HCT116 (cell line): ENCODE measurements at regions not wholly inside any gene's neighbourhood (a gene's known extent, or its start where the extent isn't known, plus 50 kb on each side); places are given as distances from the start of the nearest gene placed in this dataset.

Experiments
- ATAC-seq: fragments of 200-7000 bp; cut with Tn5 transposase; 2 replicates; pipeline ENCODE4 v1.9.1; 2020; ENCODE audit warnings: mild to moderate bottlenecking, moderate library complexity
- BruUV-seq: library from RNA; stranded (reverse); fragments of 400-500 nt; replicated peaks from 2 replicates; lab custom pipeline; 2021; lab: Mats Ljungman, UMichigan
- CTCF ChIA-PET: fragments of 300-600 bp; sonication (Branson Sonifier 250); formaldehyde crosslinking; loops from one replicate; lab custom pipeline; 2021; ENCODE audit warnings: antibody characterized with exemption; lab: Charles Lee
- POLR2A ChIA-PET: fragments of 300-600, 350-600 bp; sonication (Branson Sonifier 250); formaldehyde crosslinking; loops from one replicate; lab custom pipeline; 2021; ENCODE audit warnings: antibody characterized with exemption; lab: Charles Lee
- RAD21 ChIA-PET, 2 experiments: fragments of 300-600 bp; sonication (Branson Sonifier 250); formaldehyde crosslinking; loops; one replicate each; lab custom pipeline; 2023; ENCODE audit warnings: low total read pairs in 2 of 2; ENCODE audit not compliant: uncharacterized antibody in 2 of 2, unreplicated experiment in 2 of 2, low non-redundant PET in 1 of 2; lab: Charles Lee
- DNase-seq: peaks from one replicate; pipeline ENCODE4 v3.0.0-alpha.2; 2010; ENCODE audit warnings: low read depth, low spot score
- H2AFZ ChIP-seq: fragments of 200-600 bp; shearing (Covaris generic), sonication (generic); 2 replicates; pipeline ENCODE4 v1.6.1; 2017; ENCODE audit warnings: low read depth, mixed run types, mixed read lengths, antibody characterized with exemption, low read length; ENCODE audit not compliant: poor library complexity, severe bottlenecking
- H3K27ac ChIP-seq: 2 replicates; pipeline ENCODE4 v1.5.1; 2012; ENCODE audit warnings: low read depth, low read length
- H3K27me3 ChIP-seq: fragments of 200-600 bp; sonication (generic); 2 replicates; pipeline ENCODE4 v1.6.1; 2016; ENCODE audit warnings: mixed run types, low read length, mixed read lengths; ENCODE audit not compliant: insufficient read depth
- H3K36me3 ChIP-seq, 2 experiments: fragments of 200-500 bp in 1 of 2; fragments of 200-600 bp in 1 of 2; sonication (Bioruptor generic) in 1 of 2; sonication (generic) in 1 of 2; 2 replicates each; pipeline versions ENCODE4 v1.5.1 to v1.6.1; 2014 to 2016; ENCODE audit warnings: low read length in 2 of 2, inconsistent platforms in 1 of 2, mixed read lengths in 1 of 2, mixed run types in 1 of 2; ENCODE audit not compliant: insufficient read depth in 2 of 2, control insufficient read depth in 1 of 2
- H3K4me1 ChIP-seq, 2 experiments: fragments of 200-600 bp in 1 of 2; sonication (generic) in 1 of 2; 2 replicates each; pipeline versions ENCODE4 v1.5.1 to v1.6.1; 2012 to 2017; ENCODE audit warnings: low read length in 2 of 2, inconsistent platforms in 1 of 2, mild to moderate bottlenecking in 1 of 2, mixed read lengths in 1 of 2, mixed run types in 1 of 2, moderate library complexity in 1 of 2; ENCODE audit not compliant: insufficient read depth in 2 of 2, control insufficient read depth in 1 of 2
- H3K4me2 ChIP-seq: fragments of 200-600 bp; sonication (generic); 2 replicates; pipeline ENCODE4 v1.6.1; 2017; ENCODE audit warnings: mixed run types, low read length, mixed read lengths
- H3K4me3 ChIP-seq, 2 experiments: fragments of 200-600 bp in 1 of 2; sonication (generic) in 1 of 2; replicated peaks in 1 of 2; 2 replicates each; pipeline ENCODE4 v1.5.1; 2011 to 2016; ENCODE audit warnings: low read length in 2 of 2, control low read depth in 1 of 2, low read depth in 1 of 2, mild to moderate bottlenecking in 1 of 2, mixed read lengths in 1 of 2, mixed run types in 1 of 2
- H3K79me2 ChIP-seq: fragments of 200-600 bp; sonication (generic); 2 replicates; pipeline ENCODE4 v1.6.1; 2017; ENCODE audit warnings: mild to moderate bottlenecking, mixed run types, low read length, moderate library complexity, mixed read lengths; ENCODE audit not compliant: insufficient read depth
- H3K9ac ChIP-seq: fragments of 200-600 bp; sonication (generic); 2 replicates; pipeline ENCODE4 v1.6.1; 2016; ENCODE audit warnings: low read length, mixed read lengths
- H3K9me2 ChIP-seq: fragments of 200-600 bp; sonication (generic), shearing (Covaris generic); 2 replicates; pipeline ENCODE4 v1.6.1; 2017; ENCODE audit warnings: mixed run types, mild to moderate bottlenecking, moderate library complexity; ENCODE audit not compliant: insufficient read depth
- H3K9me3 ChIP-seq, 2 experiments: fragments of 200-500 bp in 1 of 2; fragments of 200-600 bp in 1 of 2; sonication (Bioruptor generic) in 1 of 2; sonication (generic) in 1 of 2; 2 replicates each; pipeline ENCODE4 v1.6.1; 2014 to 2017; ENCODE audit warnings: low read length in 2 of 2, mixed read lengths in 2 of 2, inconsistent platforms in 1 of 2, low read depth in 1 of 2, mild to moderate bottlenecking in 1 of 2, mixed run types in 1 of 2, moderate library complexity in 1 of 2; ENCODE audit not compliant: control insufficient read depth in 1 of 2, insufficient read depth in 1 of 2
- H4K20me1 ChIP-seq: fragments of 200-600 bp; sonication (generic), shearing (Covaris generic); 2 replicates; pipeline ENCODE4 v1.6.1; 2017; ENCODE audit warnings: mixed run types, mild to moderate bottlenecking, moderate library complexity; ENCODE audit not compliant: insufficient read depth
- ATF3 ChIP-seq: IDR thresholded peaks from 2 replicates; pipeline ENCODE4 v1.6.1; 2012
- CEBPB ChIP-seq: IDR thresholded peaks from 2 replicates; pipeline ENCODE4 v1.6.1; 2012; ENCODE audit warnings: low read depth
- EGR1 ChIP-seq: IDR thresholded peaks from 2 replicates; pipeline ENCODE4 v1.6.1; 2012; ENCODE audit warnings: low read depth
- FOSL1 ChIP-seq: IDR thresholded peaks from 2 replicates; pipeline ENCODE4 v1.6.1; 2012; ENCODE audit warnings: low read depth
- JUND ChIP-seq: IDR thresholded peaks from 2 replicates; pipeline ENCODE4 v1.6.1; 2012
- POLR2AphosphoS5 ChIP-seq: IDR thresholded peaks from 2 replicates; pipeline ENCODE4 v1.6.1; 2011; ENCODE audit warnings: mild to moderate bottlenecking, low read depth, low read length, moderate library complexity
- RAD21 ChIP-seq: IDR thresholded peaks from 2 replicates; pipeline ENCODE4 v1.6.1; 2012; ENCODE audit warnings: low read depth, mild to moderate bottlenecking
- REST ChIP-seq: IDR thresholded peaks from 2 replicates; pipeline ENCODE4 v1.6.1; 2012; ENCODE audit warnings: low read depth
- SIN3A ChIP-seq: IDR thresholded peaks from 2 replicates; pipeline ENCODE4 v1.6.1; 2012; ENCODE audit warnings: low read depth
- TCF7L2 ChIP-seq: IDR thresholded peaks from 2 replicates; pipeline ENCODE4 v1.7.0; 2011; ENCODE audit warnings: borderline replicate concordance, inconsistent platforms; ENCODE audit not compliant: insufficient read depth, insufficient read length; ENCODE audit errors: extremely low read depth
- YY1 ChIP-seq: IDR thresholded peaks from 2 replicates; pipeline ENCODE4 v1.6.1; 2011; ENCODE audit warnings: low read length, low read depth, moderate library complexity, mild to moderate bottlenecking; ENCODE audit not compliant: insufficient replicate concordance; ENCODE audit errors: extremely low read depth
- ZFX ChIP-seq: fragments of 450-650 bp; IDR thresholded peaks from 2 replicates; pipeline ENCODE4 v1.6.1; 2017
- ZNF274 ChIP-seq: fragments of 200-500 bp; sonication (Bioruptor generic); IDR thresholded peaks from 2 replicates; pipeline ENCODE4 v1.6.1; 2014; ENCODE audit warnings: mild to moderate bottlenecking, low read depth, low read length, inconsistent platforms
- intact Hi-C: fragments of 100-400 bp; cut with micrococcal nuclease; formaldehyde crosslinking; loops from 2 replicates; pipeline ENCODE4 v1.10.0; 2022

GRCh38 chr2:52611759-52612158 is 1155.8 kb upstream of the CHAC2 start:
- CTCF ChIA-PET: no interaction called here
- POLR2A ChIA-PET: no interaction called here
- BruUV-seq: no TSS peak
- no peak for TF ChIP-seq TCF7L2
- no peak for TF ChIP-seq REST
- TF ChIP-seq SIN3A: no peak
- TF ChIP-seq ZNF274: no peak
- TF ChIP-seq EGR1: no peak
- TF ChIP-seq ZFX: no peak
- TF ChIP-seq FOSL1: no peak
- no peak for TF ChIP-seq RAD21
- TF ChIP-seq ATF3: no peak
- no peak for TF ChIP-seq JUND
- no peak for TF ChIP-seq CEBPB
- no peak for TF ChIP-seq YY1
- no peak for TF ChIP-seq POLR2AphosphoS5
- TF ChIP-seq, all 23 proteins: peak for 0
- no peak overlapping the region for H3K27ac ChIP-seq
- intact Hi-C loops: no loop called here
- H3K9ac ChIP-seq: no peak overlapping the region
- H3K36me3 ChIP-seq: no peaks in the 10 kb centered on the region
- H3K4me2 ChIP-seq: no peak overlapping the region
- H4K20me1 ChIP-seq: no peaks in the 10 kb centered on the region
- H3K27me3 ChIP-seq: no peaks in the 10 kb centered on the region
- RAD21 ChIA-PET: no interaction called here
- no peaks in the 10 kb centered on the region for H3K9me2 ChIP-seq
- ATAC-seq (no peak), DNase-seq (no peak)
- no peaks in the 10 kb centered on the region for H3K4me1 ChIP-seq
- no peak overlapping the region for H3K4me3 ChIP-seq
- no peaks in the 10 kb centered on the region for H3K79me2 ChIP-seq
- H3K9me3 ChIP-seq: no peaks in the 10 kb centered on the region
- H2AFZ ChIP-seq: no peak overlapping the region
